T-helper 22 cell (primary cell): ENCODE measurements at regions not wholly inside any gene's neighbourhood (a gene's known extent, or its start where the extent isn't known, plus 50 kb on each side); places are given as distances from the start of the nearest gene placed in this dataset.
"Not testable (repeated sequence)": the region's sequence is repeated elsewhere in the genome, so short reads cannot be mapped to it uniquely, and the experiment has no call there.

Experiments
- DNase-seq: peaks from one replicate; pipeline ENCODE4 v3.0.0-alpha.2; 2020; ENCODE audit warnings: low read depth

GRCh38 chr2:126228531-126228930 is 427.4 kb upstream of the GYPC start:
- DNase-seq, result no peak

- DNase-seq, result no peak
Observed at GRCh38 chr2:126238251-126238650, 417.7 kb upstream of the GYPC start.

- DNase-seq, result no peak
Observed at GRCh38 chr2:126239320-126239955, 416.5 kb upstream of the GYPC start.

GRCh38 chr2:126241001-126241400 is 415.0 kb upstream of the GYPC start:
- DNase-seq, result no peak

- no peak for DNase-seq
Observed at GRCh38 chr2:126241411-126241810, 414.5 kb upstream of the GYPC start.

- no peak for DNase-seq
Observed at GRCh38 chr2:126244937-126245336, 411.0 kb upstream of the GYPC start.

- DNase-seq, result no peak
Observed at GRCh38 chr2:126253669-126254068, 402.3 kb upstream of the GYPC start.

- DNase-seq, result no peak
Observed at GRCh38 chr2:126264625-126265024, 391.3 kb upstream of the GYPC start.

- no peak for DNase-seq
Observed at GRCh38 chr2:126269911-126270310, 386.0 kb upstream of the GYPC start.

- DNase-seq, result no peak
Observed at GRCh38 chr2:126270587-126270986, 385.4 kb upstream of the GYPC start.

- DNase-seq, result no peak
Observed at GRCh38 chr2:126272401-126272800, 383.6 kb upstream of the GYPC start.

GRCh38 chr2:126275098-126275497 is 380.9 kb upstream of the GYPC start:
- no peak for DNase-seq

GRCh38 chr2:126276268-126276667 is 379.7 kb upstream of the GYPC start:
- DNase-seq, result not testable (repeated sequence)

GRCh38 chr2:126288362-126288761 is 367.6 kb upstream of the GYPC start:
- DNase-seq, result no peak

GRCh38 chr2:126293962-126294361 is 362.0 kb upstream of the GYPC start:
- not testable (repeated sequence) for DNase-seq

- DNase-seq, result no peak
Observed at GRCh38 chr2:126299469-126299976, 356.4 kb upstream of the GYPC start.

GRCh38 chr2:126300348-126300747 is 355.6 kb upstream of the GYPC start:
- no peak for DNase-seq

GRCh38 chr2:126302043-126302442 is 353.9 kb upstream of the GYPC start:
- DNase-seq, result no peak

- no peak for DNase-seq
Observed at GRCh38 chr2:126303113-126303512, 352.8 kb upstream of the GYPC start.

GRCh38 chr2:126304154-126304553 is 351.8 kb upstream of the GYPC start:
- DNase-seq, result no peak

- DNase-seq, result no peak
Observed at GRCh38 chr2:126306539-126306938, 349.4 kb upstream of the GYPC start.

GRCh38 chr2:126307740-126308139 is 348.2 kb upstream of the GYPC start:
- DNase-seq, result no peak

- DNase-seq, result no peak
Observed at GRCh38 chr2:126309185-126309584, 346.8 kb upstream of the GYPC start.

GRCh38 chr2:126312579-126312978 is 343.4 kb upstream of the GYPC start:
- no peak for DNase-seq
